Posterior cingulate gyrus (tissue), 11 donors: ENCODE measurements at regions not wholly inside any gene's neighbourhood (a gene's known extent, or its start where the extent isn't known, plus 50 kb on each side); places are given as distances from the start of the nearest gene placed in this dataset.
"Not testable (repeated sequence)": the region's sequence is repeated elsewhere in the genome, so short reads cannot be mapped to it uniquely, and the experiment has no call there.

Experiments used
- DNase-seq, 10 donors: peaks; one replicate each; pipeline versions ENCODE4 v3.0.0 to v3.0.0-alpha.2; 2020 to 2021; ENCODE audit warnings: mixed read lengths in 3 of 10
- intact Hi-C: fragments of 100-400 bp; cut with DNase I; formaldehyde crosslinking; loops from one replicate; pipeline ENCODE4 v1.15.1; 2023

DNA sequence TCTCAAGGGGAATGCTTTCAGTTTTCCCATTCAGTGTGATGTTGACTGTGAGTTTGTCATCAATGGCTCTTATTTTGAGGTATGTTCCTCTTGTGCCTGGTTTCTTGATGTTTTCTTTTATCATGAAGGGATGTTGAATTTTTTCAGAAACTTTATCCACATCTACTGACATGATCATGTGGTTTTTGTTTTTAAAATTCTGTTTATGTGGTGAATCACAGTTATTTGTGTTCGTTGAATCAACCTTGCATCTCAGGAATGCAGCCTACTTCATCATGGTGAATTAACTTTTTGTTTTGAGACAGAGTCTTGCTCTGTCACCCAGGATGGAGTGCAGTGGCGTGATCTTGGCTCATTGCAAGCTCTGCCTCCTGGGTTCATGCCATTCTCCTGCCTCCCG is 263.1 kb upstream of the KLF3 start:
- no peak for DNase-seq
- intact Hi-C loops = no loop called here

DNA sequence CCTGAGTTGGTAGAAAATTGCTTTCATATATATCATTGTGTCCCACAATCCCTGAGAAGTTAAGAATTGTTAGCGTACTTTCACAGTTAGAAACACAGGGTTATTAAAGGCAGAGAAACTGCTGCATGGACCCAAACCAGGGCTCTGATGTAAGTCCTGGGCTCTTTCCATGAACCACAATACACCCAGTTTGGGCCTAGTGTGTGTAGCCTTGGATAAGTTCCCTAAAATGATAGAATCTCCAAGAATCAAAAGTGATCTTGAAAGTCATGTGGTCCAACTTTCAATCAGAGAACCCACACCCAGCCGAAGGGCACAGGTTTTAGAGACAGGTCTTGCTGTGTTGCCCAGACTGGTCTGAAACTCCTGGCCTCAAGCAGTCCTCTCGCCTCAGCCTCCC is 257.8 kb upstream of the KLF3 start:
- DNase-seq = no peak
- intact Hi-C loops = no loop called here

DNA sequence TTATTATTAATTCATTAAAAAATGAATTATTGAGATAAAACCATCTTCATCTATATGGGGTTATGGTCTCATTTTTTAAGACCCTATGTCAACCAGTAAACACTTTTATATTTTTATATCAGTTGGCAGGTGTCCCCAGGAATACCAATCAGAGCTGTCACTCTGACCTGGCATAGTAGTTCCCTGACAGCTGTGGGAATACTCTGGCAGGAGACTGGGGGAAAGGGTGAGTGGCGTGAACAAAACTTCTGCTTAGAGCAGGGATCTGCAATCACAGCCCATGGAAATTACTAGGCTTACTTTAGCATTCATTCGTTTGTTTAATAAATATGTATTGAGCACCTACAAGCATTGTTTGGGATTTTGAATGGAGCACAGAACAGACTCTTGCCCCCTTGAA is 254.1 kb upstream of the KLF3 start:
- intact Hi-C loops = no loop called here
- no peak for DNase-seq

DNA sequence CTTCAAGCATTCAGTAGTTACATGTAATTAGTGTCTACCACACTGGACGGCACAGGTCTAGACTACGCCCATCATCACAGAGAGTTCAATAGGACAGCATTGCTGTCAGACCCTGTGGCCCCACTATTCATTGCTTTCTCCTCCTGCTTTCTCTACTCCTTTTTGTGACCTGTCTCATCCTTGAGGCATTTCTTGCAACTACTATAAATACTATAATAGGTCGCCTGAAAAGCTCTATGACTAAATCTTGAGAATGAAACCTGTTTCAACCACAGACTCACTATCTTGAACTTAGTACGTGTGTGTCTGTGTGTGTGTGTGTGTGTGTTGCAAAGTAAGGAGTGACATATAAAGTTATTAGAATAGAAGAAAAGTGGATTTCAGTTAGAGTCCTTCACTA is 252.9 kb upstream of the KLF3 start:
- intact Hi-C loops = no loop called here
- DNase-seq = no peak

DNA sequence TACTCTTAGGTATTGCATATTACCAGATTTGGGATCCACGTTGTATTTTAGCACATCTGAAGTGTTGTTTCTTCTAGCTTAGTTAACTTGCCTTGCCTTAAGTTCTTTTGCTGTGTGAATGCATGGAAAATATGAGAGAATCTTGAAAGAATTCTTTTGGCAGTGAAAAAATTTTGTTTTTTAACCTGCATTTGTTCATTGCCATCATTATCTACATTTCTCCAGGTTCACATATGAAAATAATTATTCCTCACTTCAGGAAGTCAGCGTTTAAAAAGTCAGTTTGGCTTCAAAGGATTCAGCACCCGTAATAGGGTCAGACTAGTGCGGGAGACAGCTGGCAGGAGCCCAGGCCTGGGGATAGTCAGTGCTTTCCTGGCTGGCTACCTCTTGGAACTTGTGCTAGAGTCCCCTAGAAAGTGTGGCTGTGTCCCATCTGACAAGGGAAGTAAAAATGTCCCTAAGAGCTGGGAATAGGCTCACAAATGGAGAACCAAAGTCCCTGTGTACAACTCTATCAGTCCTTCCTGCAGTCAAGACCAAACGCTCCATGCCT is 251.9 kb upstream of the KLF3 start:
- no peak for DNase-seq
- intact Hi-C loops = no loop called here

DNA sequence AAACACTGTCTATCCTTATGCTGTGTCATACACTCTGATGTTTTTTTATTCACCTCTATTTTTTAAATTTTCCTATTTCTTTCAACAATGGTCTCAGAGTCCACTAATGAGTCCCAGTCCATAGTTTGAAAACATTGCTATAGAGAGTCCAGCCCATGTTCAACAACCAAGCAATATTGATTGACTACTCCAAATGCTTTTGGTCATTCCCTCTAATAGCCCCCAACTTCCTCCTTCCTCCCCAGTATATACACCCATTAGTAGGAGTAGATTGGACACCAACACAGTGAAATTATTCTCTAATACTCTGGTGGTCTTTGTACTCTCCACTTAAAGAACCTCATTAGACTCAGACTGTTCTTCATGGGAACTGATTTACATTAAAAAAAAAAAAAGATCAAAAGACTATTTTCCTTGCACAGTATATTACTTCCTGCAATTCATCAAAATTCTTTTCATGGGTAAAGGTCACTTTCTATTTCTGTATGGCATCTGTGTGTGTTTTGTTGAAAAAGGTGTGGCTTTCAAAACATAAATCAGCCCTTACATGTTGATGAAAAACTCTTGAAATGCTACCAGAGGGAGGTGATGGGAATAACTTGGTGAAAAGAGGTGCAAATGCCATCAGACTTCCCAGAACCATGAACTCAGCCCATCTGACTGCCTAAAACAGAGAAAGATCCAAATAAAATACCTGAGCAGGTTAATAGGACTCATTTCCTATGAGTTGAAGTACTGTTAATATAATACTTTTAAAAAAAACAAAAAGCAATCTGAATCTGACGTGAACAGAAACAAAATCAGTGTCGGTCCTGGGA is 250.3 kb upstream of the KLF3 start:
- no peak for DNase-seq
- intact Hi-C loops = no loop called here

DNA sequence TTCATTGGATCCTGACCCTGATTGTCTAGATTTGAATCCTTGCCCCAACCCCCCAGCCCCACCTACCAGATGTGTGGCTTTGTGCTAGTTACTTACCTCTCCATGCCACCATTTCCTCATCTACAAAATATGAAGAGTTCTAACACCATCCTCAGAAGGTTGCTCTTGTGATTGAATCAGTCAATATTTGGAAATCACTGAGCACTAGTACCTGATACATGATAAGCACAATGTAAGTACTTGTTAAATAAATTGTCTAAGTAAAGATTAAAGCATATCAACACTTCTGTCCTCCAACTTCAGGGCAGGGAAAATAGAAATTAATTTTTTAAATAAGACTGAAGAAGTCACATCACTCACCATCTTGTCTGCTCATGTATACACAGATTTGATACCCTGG is 249.6 kb upstream of the KLF3 start:
- no peak for DNase-seq
- intact Hi-C loops = no loop called here

DNA sequence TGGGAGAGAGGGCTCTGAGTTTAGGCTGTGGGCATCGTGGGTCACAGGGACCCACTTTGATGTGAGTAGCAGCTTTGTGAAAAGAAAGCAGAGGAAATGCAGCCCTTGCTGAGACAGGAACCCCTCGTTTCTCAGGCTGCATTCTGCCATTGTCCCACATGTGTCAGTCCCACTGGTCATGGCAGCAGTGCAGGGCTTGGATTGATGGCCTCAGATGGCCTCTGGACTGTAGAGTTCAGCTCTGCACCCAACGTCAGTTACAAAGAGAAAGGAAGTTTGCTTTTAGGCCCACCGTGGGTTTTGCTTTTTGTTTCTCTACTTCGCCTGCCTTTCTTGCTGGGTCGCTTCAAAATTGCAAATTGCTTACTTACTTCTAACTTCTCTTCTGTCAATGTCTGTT is 248.3 kb upstream of the KLF3 start:
- DNase-seq = no peak
- intact Hi-C loops = no loop called here

DNA sequence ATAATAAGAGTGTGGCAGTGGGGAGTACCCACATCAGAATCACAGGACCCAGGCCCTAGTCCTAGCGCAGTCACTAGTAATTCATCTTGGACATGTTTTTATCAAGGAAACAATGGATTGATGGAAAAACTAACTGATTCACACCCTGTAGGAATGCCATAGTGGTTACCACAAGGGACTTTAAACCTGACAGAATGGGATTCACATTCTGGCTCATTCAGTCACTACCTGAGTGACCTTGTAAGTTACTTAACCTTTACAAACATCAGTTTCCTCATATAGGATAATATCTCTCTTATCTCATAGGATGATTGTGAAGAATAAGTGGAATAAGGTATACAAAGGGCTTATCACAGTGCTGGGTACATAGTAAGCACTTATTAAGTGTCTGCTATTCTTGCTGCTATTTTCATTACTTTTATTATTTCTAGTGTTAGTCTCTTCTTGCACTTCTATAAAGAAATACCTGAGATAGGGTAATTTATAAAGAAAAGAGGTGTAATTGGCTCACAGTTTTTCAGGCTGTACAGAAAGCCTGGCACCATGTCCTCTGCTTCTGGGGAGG is 247.5 kb upstream of the KLF3 start:
- intact Hi-C loops = no loop called here
- no peak for DNase-seq

DNA sequence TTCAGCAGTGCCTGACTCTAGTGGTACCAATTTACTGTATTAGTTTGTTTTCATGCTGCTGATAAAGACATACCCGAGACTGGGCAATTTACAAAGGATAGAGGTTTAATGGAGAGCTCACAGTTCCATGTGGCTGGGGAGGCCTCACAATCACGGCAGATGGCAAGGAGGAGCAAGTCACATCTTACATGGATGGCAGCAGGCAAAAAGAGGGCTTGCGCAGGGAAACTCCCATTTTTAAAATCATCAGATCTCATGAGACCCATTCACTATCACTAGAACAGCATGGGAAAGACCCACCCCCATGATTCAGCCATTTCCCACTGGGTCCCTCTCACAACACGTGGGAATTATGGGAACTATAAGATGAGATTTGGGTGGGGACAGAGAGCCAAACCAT is 243.7 kb upstream of the KLF3 start:
- DNase-seq, intact Hi-C loops: not testable (repeated sequence)

DNA sequence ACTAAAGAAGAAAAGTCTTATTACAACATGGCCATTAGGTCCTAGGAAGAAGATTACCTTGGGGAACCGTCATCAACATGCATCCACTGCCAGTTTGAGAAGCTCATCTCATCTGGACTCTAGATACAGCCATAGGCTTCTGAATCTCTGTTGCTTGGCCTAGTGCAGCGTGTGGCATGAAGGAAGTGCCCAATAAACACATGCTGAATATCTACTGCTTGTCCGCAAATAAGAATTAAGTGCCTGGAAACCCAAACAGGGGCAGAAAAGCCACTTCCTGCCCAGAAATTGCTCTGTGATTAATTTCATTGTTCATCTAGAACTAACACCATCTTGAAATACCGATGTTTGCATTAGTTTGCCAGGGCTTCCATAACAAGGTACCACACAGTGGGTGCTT is 241.1 kb upstream of the KLF3 start:
- DNase-seq = no peak
- intact Hi-C loops = no loop called here

DNA sequence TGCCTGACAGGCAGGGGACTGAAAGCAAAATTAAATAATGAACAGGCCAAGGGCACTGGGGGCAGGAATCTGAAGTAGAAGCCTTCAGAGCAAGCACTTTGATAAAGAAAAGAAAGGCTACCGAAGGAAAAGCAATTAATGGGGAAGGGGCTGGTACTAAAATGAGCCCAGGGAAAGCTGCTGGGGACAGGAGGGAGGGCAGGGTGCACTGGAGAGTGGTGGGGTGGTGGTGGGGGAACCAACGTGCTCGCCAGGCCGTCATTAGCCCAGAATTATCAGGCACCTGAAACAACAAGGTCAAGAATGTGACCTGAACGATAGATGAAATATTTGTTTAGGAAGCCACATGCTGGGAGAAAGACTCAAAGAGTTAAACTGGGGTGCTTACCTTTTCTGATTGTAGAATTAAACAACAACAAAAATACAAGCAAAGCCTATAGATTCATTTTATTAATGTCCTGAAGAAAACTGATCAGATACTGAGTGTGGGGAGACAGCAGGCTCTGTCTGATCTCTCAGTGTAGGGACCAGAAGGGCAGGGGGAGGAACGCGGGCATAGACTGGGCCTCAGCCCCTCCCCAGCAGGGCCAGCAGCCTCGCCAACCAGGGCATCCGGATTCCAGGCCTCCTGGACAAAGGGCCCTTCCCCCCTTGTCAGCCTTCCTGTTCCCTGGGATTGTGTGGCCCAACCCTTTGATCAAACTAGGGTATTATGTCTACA is 239.7 kb upstream of the KLF3 start:
- peak in 1 of 10 donors; percentile 68 for DNase-seq
- intact Hi-C loops = no loop called here

DNA sequence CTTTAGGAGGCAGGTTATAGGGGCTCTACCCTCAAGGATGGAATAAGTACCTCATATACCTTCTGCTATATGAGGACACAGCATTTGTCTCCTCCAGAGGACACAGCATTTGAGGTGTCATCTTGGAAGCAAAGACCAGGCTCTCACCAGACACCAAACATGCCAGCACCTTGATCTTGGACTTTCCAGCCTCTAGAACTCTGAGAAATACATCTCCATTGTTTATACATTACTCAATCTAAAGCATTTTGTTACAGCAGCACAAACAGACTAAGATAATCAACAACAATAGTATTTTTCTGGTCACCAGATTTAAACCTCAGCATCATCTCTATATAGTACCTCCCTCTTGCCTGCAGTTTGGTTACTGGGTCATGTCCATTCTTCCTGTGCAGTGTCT is 237.5 kb upstream of the KLF3 start:
- no peak for DNase-seq
- intact Hi-C loops = no loop called here

DNA sequence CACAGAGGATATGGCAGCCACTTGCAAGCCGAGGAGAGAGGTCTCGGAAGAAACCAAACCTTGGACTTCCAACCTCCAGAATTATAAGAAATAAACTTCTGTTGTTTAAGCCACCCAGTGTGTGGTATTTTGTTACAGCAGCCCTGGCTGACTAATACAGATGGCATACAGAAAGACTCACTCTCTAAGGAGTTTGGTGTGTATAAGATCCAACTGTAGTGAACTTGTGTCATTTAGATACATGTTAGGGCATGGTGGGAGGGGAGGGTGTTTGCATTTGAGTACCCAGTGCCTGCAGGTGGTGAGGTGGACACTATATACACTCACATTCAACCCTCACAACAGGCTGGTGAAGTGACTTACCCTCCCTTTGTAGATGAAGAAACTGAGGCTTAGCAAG is 233.2 kb upstream of the KLF3 start:
- intact Hi-C loops = no loop called here
- no peak for DNase-seq

DNA sequence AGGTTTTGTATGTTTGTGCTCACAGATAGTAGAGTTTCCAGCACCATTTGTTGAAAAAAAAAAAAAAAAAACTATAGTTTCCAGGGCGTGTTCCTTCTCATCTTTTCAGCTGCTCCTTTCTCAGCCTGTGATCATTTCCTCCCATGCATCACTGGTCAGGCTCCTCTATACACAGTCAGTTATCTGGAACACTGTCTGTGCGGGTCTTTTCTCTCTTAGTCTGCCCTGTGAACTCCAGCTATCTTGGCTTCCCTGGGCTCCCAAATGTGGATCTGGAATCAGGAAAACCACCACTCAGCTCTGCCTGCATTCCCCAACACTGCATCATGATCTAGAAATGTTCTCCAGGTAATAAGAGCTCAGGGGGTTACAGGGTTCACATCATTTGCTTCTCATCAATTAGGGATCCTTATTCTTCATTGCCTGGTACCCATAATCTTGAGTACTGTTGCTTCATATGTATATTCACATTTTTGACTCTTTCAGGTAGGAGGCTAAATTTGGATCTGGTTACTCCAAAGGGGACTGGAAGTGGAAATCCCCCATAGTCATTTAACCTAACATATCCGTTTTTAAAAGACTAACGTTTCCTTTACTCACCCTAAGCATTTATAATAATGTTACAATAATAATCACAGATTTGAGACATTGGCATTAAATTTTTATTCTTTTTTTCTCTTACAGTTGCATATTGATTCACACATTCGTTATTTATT is 221.8 kb upstream of the KLF3 start:
- intact Hi-C loops = no loop called here
- DNase-seq = no peak

DNA sequence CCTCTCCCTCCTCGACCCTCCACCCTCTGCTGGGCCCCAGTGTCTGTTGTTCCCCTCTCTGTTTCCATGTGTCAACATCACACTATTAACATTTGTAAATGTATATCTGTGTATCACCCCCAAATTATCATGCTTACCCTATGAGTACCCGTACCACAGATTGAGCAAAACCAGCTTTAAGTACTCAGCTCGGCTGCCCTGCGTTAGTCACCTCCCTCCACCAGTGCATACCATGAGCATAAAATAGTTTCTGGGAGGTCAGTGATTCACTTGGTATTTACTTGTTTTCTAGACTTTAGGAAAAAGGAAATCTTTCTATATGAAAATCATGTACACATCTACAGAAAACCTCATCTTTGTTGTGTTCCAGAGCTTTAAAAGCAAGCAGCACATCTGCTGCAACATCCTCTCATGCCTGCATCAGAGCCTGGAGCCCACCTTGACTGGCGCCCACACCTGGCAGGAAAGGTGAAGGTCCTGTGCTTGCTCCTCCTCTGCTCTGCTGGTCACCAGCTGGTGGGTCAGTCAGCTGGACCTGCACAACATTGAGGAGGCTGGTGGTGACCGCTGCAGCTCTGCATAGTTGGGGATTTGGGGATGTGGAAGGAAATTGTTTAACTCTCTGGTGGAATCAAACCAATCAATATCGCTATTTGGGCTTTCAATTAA is 214.4 kb upstream of the KLF3 start:
- intact Hi-C loops = no loop called here
- peak in 1 of 10 donors; percentile 65 for DNase-seq

DNA sequence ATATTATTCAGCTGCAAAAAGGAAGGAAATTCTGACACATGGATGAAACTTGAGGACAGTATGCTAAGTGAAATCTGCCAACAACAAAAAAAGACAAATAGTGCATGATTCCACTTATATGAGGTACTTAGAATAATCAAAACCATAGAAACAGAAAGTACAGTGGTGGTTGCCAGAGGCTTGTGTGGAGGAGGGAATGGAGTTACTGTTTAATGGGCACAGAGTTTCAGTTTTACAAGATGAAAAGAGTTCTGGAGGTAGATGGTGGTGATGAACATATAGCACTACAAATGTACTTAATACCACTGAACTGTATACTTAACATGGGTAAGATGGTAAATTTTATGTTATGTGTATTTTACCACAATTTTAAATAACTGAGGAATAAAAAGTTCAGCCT is 212.0 kb upstream of the KLF3 start:
- intact Hi-C loops = no loop called here

DNA sequence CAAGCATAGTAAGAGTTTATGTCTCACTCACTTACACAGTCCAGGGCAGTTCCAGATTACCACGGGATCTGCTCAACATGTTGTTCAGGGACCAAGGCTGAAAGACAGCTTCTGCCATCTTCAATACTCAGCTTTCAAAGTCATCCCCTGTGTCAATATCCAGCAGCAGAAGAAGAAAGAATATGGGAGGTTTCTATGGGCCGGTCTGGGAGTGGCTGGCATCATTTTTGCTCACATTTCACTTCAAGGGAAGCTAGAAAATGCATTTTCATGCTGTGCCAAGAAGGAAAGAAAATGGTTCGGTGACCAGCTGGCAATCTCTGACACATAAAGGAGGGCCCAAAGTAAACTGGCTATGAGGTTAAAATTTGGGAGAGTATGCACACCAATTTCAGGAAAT is 211.5 kb upstream of the KLF3 start:
- intact Hi-C loops = no loop called here
- DNase-seq = no peak

More for the DNA sequence above, 212.0 kb upstream of the KLF3 start:
- no peak for DNase-seq

DNA sequence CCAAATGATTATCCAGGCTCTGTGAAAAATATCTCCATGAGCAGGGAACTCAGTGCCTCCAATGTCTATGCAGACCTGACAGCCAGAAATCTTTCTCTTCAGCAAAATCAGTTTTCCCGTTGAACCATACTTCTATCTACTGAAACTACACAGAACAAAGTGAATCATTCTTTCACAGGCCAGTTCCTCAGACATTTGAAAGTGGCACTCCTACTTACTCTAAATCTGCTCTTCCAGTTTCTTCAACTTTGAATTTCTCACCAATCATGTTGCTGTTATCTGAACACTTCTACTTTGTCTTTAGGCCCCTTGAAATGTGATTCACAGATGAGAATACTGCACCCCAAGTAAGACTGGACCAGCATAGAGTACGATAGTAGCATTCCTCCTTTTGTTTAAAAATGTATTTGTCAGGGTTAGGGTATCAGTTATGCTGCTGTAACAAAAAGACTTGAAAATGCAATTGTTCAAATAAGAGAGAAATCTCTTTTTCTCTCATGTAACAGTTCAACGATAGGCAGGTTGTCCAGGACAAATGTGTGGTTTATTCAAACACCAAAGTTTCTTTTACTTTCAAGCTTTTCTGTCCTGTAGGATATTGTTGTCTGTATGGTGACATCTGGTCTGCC is 210.6 kb upstream of the KLF3 start:
- intact Hi-C loops = no loop called here

DNA sequence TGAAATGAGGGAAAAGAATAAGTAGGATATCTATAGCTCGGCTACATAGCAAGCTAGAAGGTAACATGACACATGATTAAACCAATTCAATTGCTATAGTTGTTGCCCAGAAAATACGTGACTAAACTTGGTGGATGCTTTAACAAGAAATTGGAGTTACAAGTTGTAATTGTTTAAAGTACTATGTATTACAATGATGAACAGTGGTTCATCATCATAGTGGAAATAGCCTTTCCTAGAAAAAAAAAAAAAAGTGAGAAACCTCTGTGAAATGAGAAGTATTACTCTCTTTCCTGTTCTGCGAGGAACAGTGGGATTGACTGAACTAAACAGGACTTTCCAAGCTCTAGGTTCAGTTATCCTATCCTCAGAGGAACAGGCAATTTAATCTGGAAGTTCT is 209.7 kb upstream of the KLF3 start:
- intact Hi-C loops = no loop called here
- no peak for DNase-seq

More for the DNA sequence above, 210.6 kb upstream of the KLF3 start:
- DNase-seq = no peak
